HepG2 (cell line): ENCODE measurements at regions not wholly inside any gene's neighbourhood (a gene's known extent, or its start where the extent isn't known, plus 50 kb on each side); places are given as distances from the start of the nearest gene placed in this dataset.

Experiments
- HNRNPL ChIP-seq: fragments of 200-400 bp; formaldehyde crosslinking; IDR thresholded peaks from 2 replicates; pipeline ENCODE4 v1.6.1; 2017; ENCODE audit warnings: mild to moderate bottlenecking, low read depth, low read length
- MTA1 ChIP-seq: sonication (generic); formaldehyde crosslinking; IDR thresholded peaks from 2 replicates; pipeline ENCODE4 v1.4.0; 2020; ENCODE audit warnings: missing genetic modification reagents, mild to moderate bottlenecking, borderline replicate concordance
- SRF ChIP-seq: IDR thresholded peaks from 2 replicates; pipeline ENCODE4 v1.6.1; 2011; ENCODE audit warnings: mild to moderate bottlenecking, low read depth, low read length, moderate library complexity

- TF ChIP-seq MTA1 (CRISPR knock-in tag) (no peak), HNRNPL (no peak), SRF (no peak)
Measured at GRCh38 chr4:114043116-114043515, 63.7 kb upstream of the ARSJ start.
